ENCODE measurements at regions not wholly inside any gene's neighbourhood (a gene's known extent, or its start where the extent isn't known, plus 50 kb on each side); places are given as distances from the start of the nearest gene placed in this dataset.

DNA sequence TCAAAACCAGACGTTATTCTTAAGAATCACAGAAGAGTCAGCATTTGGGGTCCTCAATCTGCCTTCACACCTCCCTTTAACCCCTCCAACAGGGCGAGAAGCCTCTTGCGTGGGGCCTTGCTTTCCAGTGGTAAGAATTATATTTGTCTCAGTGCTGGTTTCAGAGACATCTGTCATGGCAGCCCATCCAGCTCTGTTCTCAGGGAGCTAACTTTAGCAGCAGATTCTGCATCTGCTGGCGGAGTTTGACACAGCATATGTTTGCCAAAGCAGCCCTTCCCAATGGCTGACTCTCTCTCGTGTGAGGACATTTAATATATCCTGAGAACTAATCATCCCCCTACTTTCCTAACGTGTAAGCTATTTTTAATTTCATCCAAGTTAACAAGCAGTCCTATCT lies 91.5 kb upstream of the BCL11A start:
- TF ChIP-seq CEBPB (IDR thresholded peaks at IDR 0.05; ENCODE audit: borderline replicate concordance in 1 of 2, low read depth in 2 of 2, low read length in 2 of 2) (no peak), POU2F2 (IDR thresholded peaks at IDR 0.05; ENCODE audit: borderline replicate concordance, low read depth, low read length) (no peak), CHD4 (IDR thresholded peaks at IDR 0.05) (no peak), RFX5 (IDR thresholded peaks at IDR 0.05; ENCODE audit: low read depth, low read length) (no peak), RELA (IDR thresholded peaks at IDR 0.05; ENCODE audit: borderline replicate concordance, partially characterized antibody) (no peak), POLR2AphosphoS5 (IDR thresholded peaks at IDR 0.05; ENCODE audit: low read length) (no peak), RB1 (IDR thresholded peaks at IDR 0.05; ENCODE audit: borderline replicate concordance) (no peak)
- TF ChIP-seq, protein P1, sequence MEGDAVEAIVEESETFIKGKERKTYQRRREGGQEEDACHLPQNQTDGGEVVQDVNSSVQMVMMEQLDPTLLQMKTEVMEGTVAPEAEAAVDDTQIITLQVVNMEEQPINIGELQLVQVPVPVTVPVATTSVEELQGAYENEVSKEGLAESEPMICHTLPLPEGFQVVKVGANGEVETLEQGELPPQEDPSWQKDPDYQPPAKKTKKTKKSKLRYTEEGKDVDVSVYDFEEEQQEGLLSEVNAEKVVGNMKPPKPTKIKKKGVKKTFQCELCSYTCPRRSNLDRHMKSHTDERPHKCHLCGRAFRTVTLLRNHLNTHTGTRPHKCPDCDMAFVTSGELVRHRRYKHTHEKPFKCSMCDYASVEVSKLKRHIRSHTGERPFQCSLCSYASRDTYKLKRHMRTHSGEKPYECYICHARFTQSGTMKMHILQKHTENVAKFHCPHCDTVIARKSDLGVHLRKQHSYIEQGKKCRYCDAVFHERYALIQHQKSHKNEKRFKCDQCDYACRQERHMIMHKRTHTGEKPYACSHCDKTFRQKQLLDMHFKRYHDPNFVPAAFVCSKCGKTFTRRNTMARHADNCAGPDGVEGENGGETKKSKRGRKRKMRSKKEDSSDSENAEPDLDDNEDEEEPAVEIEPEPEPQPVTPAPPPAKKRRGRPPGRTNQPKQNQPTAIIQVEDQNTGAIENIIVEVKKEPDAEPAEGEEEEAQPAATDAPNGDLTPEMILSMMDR (IDR thresholded peaks at IDR 0.05 in 2 of 3, conservative IDR thresholded peaks at IDR 0.05 in 1 of 3; ENCODE audit: control insufficient read depth in 2 of 3, extremely low read depth in 1 of 3, insufficient read depth in 1 of 3, low read depth in 3 of 3, low read length in 3 of 3) = no peak
- TF ChIP-seq, protein P2, sequence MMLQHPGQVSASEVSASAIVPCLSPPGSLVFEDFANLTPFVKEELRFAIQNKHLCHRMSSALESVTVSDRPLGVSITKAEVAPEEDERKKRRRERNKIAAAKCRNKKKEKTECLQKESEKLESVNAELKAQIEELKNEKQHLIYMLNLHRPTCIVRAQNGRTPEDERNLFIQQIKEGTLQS (IDR thresholded peaks at IDR 0.05; ENCODE audit: borderline replicate concordance, extremely low read depth, low read depth, low read length) = no peak
- TF ChIP-seq, protein P3, sequence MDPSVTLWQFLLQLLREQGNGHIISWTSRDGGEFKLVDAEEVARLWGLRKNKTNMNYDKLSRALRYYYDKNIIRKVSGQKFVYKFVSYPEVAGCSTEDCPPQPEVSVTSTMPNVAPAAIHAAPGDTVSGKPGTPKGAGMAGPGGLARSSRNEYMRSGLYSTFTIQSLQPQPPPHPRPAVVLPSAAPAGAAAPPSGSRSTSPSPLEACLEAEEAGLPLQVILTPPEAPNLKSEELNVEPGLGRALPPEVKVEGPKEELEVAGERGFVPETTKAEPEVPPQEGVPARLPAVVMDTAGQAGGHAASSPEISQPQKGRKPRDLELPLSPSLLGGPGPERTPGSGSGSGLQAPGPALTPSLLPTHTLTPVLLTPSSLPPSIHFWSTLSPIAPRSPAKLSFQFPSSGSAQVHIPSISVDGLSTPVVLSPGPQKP (IDR thresholded peaks at IDR 0.05; ENCODE audit: low read depth, low read length) = no peak

All from GM12878 (cell line).